ENCODE measurements at regions not wholly inside any gene's neighbourhood (a gene's known extent, or its start where the extent isn't known, plus 50 kb on each side); places are given as distances from the start of the nearest gene placed in this dataset.

- TF ChIP-seq CTCF (conservative IDR thresholded peaks at IDR 0.05): no peak
- no peak for TF ChIP-seq EZH2 (IDR thresholded peaks at IDR 0.05; ENCODE audit: low read depth)
Measured at GRCh38 chr2:598058-598802, 79.0 kb downstream of the TMEM18 start.
